Keratinocyte (primary cell): ENCODE measurements at regions not wholly inside any gene's neighbourhood (a gene's known extent, or its start where the extent isn't known, plus 50 kb on each side); places are given as distances from the start of the nearest gene placed in this dataset.

Experiments
- DNase-seq: peaks from one replicate; pipeline ENCODE4 v3.0.0-alpha.2; 2011; ENCODE audit warnings: low read depth, missing footprints, low spot score
- FAIRE-seq: peaks from 2 replicates; lab custom pipeline; 2011; peaks lifted over from hg19 to GRCh38; lab: Jason Lieb, UNC
- H2AFZ ChIP-seq: 2 replicates; pipeline ENCODE4 v1.6.0; 2012; ENCODE audit warnings: low read length, control low read depth, inconsistent platforms; ENCODE audit not compliant: control insufficient read depth
- H3K27ac ChIP-seq: 2 replicates; pipeline ENCODE4 v1.5.1; 2011; ENCODE audit warnings: low read length; ENCODE audit not compliant: control insufficient read depth, insufficient read depth
- H3K27me3 ChIP-seq: 3 replicates; pipeline ENCODE4 v1.6.0; 2011; ENCODE audit warnings: low read length; ENCODE audit not compliant: control insufficient read depth, insufficient read depth; ENCODE audit errors: extremely low read depth
- H3K36me3 ChIP-seq, 2 experiments: 2 replicates in 1 of 2; 3 replicates in 1 of 2; pipeline ENCODE4 v1.5.1; 2011; ENCODE audit warnings: low read length in 2 of 2, mild to moderate bottlenecking in 1 of 2; ENCODE audit not compliant: control insufficient read depth in 2 of 2, insufficient read depth in 2 of 2; ENCODE audit errors: extremely low read depth in 1 of 2
- H3K4me1 ChIP-seq: 3 replicates; pipeline ENCODE4 v1.5.1; 2011; ENCODE audit warnings: low read length; ENCODE audit not compliant: control insufficient read depth, insufficient read depth; ENCODE audit errors: extremely low read depth
- H3K4me2 ChIP-seq: 3 replicates; pipeline ENCODE4 v1.6.0; 2011; ENCODE audit warnings: low read depth, low read length; ENCODE audit not compliant: control insufficient read depth, insufficient read depth; ENCODE audit errors: extremely low read depth
- H3K4me3 ChIP-seq, 3 experiments: fragments of 200-600 bp in 1 of 3; sonication (generic) in 1 of 3; 2 replicates in 2 of 3; 3 replicates in 1 of 3; pipeline ENCODE4 v1.5.1; 2011 to 2016; ENCODE audit warnings: low read length in 3 of 3, mild to moderate bottlenecking in 3 of 3, control low read depth in 2 of 3, inconsistent platforms in 1 of 3, low read depth in 1 of 3, mixed read lengths in 1 of 3, mixed run types in 1 of 3, moderate library complexity in 1 of 3; ENCODE audit not compliant: control insufficient read depth in 2 of 3, insufficient read depth in 2 of 3; ENCODE audit errors: extremely low read depth in 1 of 3
- H3K79me2 ChIP-seq: 2 replicates; pipeline ENCODE4 v1.6.0; 2012; ENCODE audit warnings: low read length; ENCODE audit not compliant: control insufficient read depth, insufficient read depth
- H3K9ac ChIP-seq: 3 replicates; pipeline ENCODE4 v1.6.0; 2011; ENCODE audit warnings: low read length; ENCODE audit not compliant: control insufficient read depth, insufficient read depth; ENCODE audit errors: extremely low read depth
- H3K9me1 ChIP-seq: 3 replicates; pipeline ENCODE4 v1.6.0; 2011; ENCODE audit warnings: low read length; ENCODE audit not compliant: control insufficient read depth, insufficient read depth; ENCODE audit errors: extremely low read depth
- H3K9me3 ChIP-seq: 2 replicates; pipeline ENCODE4 v1.5.1; 2012; ENCODE audit warnings: low read depth, low read length; ENCODE audit not compliant: control insufficient read depth
- H4K20me1 ChIP-seq: 3 replicates; pipeline ENCODE4 v1.6.0; 2011; ENCODE audit warnings: low read length; ENCODE audit not compliant: control insufficient read depth, insufficient read depth; ENCODE audit errors: extremely low read depth
- CTCF ChIP-seq, 3 experiments: IDR thresholded peaks in 1 of 3; conservative IDR thresholded peaks in 1 of 3; optimal IDR thresholded peaks in 1 of 3; 2 replicates in 2 of 3; 3 replicates in 1 of 3; pipeline versions ENCODE3 to v1.5.1; 2011; ENCODE audit warnings: low read length in 3 of 3, mild to moderate bottlenecking in 3 of 3, moderate library complexity in 2 of 3, control low read depth in 1 of 3, inconsistent platforms in 1 of 3; ENCODE audit not compliant: insufficient read depth in 2 of 3; ENCODE audit errors: extremely low read depth in 1 of 3
- EZH2 ChIP-seq: IDR thresholded peaks from one replicate; pipeline ENCODE4 v1.6.1; 2012; ENCODE audit warnings: inconsistent platforms, mild to moderate bottlenecking, low read length, moderate library complexity
- dilution Hi-C: fragments of 300-500 bp; cut with MboI; formaldehyde crosslinking; loops from one replicate; pipeline ENCODE4 v1.7.0; 2020; ENCODE audit warnings: low sequenced_read_pairs; ENCODE audit not compliant: extremely low pct_ligation_motif_present

GRCh38 chr14:38855513-38855912, 247.5 kb downstream of the SEC23A start:
- Histone ChIP-seq H3K4me2 (no peak overlapping the region), H3K27ac (no peak overlapping the region), H3K9ac (no peak overlapping the region), H3K36me3 (no peaks in the 10 kb centered on the region), H3K4me3 (no peak overlapping the region), H3K79me2 (no peaks in the 10 kb centered on the region), H2AFZ (no peak overlapping the region), H3K27me3 (no peaks in the 10 kb centered on the region), H3K4me1 (no peaks in the 10 kb centered on the region), H4K20me1 (no peaks in the 10 kb centered on the region), H3K9me3 (no peaks in the 10 kb centered on the region), H3K9me1 (no peaks in the 10 kb centered on the region)
- DNase-seq = no peak
- dilution Hi-C loops = no loop called here
- no peak for FAIRE-seq
- TF ChIP-seq EZH2 (no peak), CTCF (optimal IDR thresholded peaks at IDR 0.05 in 1 of 3, IDR thresholded peaks at IDR 0.05 in 1 of 3, conservative IDR thresholded peaks at IDR 0.05 in 1 of 3; ENCODE audit: extremely low read depth in 1 of 3, insufficient read depth in 2 of 3, low read length in 3 of 3) (no peak)

GRCh38 chr14:38851111-38851510, 251.9 kb downstream of the SEC23A start:
- DNase-seq (no peak), FAIRE-seq (no peak)
- H3K4me2 ChIP-seq = no peak overlapping the region
- no peak overlapping the region for H3K27ac ChIP-seq
- H3K4me3 ChIP-seq = no peak overlapping the region
- H4K20me1 ChIP-seq = no peaks in the 10 kb centered on the region
- no peak for TF ChIP-seq CTCF (optimal IDR thresholded peaks at IDR 0.05 in 1 of 3, IDR thresholded peaks at IDR 0.05 in 1 of 3, conservative IDR thresholded peaks at IDR 0.05 in 1 of 3; ENCODE audit: extremely low read depth in 1 of 3, insufficient read depth in 2 of 3, low read length in 3 of 3)
- no peak for TF ChIP-seq EZH2
- no peaks in the 10 kb centered on the region for H3K4me1 ChIP-seq
- no peaks in the 10 kb centered on the region for H3K9me3 ChIP-seq
- no peaks in the 10 kb centered on the region for H3K27me3 ChIP-seq
- no peaks in the 10 kb centered on the region for H3K79me2 ChIP-seq
- no peaks in the 10 kb centered on the region for H3K9me1 ChIP-seq
- H2AFZ ChIP-seq = no peak overlapping the region
- H3K36me3 ChIP-seq = no peaks in the 10 kb centered on the region
- H3K9ac ChIP-seq = no peak overlapping the region
- dilution Hi-C loops = no loop called here
